ENCODE measurements at regions not wholly inside any gene's neighbourhood (a gene's known extent, or its start where the extent isn't known, plus 50 kb on each side); places are given as distances from the start of the nearest gene placed in this dataset.

DNA sequence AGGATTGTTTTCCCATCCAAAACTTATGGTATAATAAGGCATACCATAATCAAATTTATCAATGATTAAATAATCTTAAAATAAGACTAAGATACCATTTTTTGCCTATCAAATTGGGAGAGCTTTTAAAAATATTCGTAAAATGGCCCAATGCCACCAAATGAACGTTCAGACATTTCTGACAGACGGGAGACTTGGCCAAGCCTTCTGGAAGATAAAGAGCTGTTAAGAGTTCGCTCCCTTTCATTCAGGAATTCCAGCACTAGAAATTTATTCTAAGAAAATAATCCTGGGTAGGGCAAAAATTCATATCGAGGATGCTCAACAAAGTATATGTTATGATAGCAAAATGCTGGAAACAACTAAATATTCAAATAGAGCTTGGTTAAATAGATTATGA is 85.6 kb upstream of the NEO1 start:
- TF ChIP-seq POLR2A (IDR thresholded peaks at IDR 0.05; ENCODE audit: low read length), result no peak
- no peak for TF ChIP-seq GATA1 (IDR thresholded peaks at IDR 0.05; ENCODE audit: low read depth, low read length)

All from erythroblast (primary cell).